Esophagus squamous epithelium (tissue), 4 donors: ENCODE measurements at regions not wholly inside any gene's neighbourhood (a gene's known extent, or its start where the extent isn't known, plus 50 kb on each side); places are given as distances from the start of the nearest gene placed in this dataset.

Experiments used
- CTCF ChIP-seq, 6 experiments: fragments of 450-650 bp in 4 of 6; fragments of 200-600 bp in 2 of 6; sonication (generic) in 2 of 6; IDR thresholded peaks; one replicate each; pipeline ENCODE4 v1.5.1; 2016 to 2019; ENCODE audit warnings: antibody characterized with exemption in 6 of 6, mild to moderate bottlenecking in 4 of 6, moderate library complexity in 4 of 6
- POLR2A ChIP-seq, 4 donors: fragments of 450-650 bp; IDR thresholded peaks; one replicate each; pipeline ENCODE4 v1.6.1; 2017; ENCODE audit warnings: antibody characterized with exemption in 4 of 4, mild to moderate bottlenecking in 4 of 4, moderate library complexity in 3 of 4

GRCh38 chr16:73775841-73776388, 520.7 kb upstream of the PSMD7 start:
- TF ChIP-seq CTCF (IDR thresholded peaks at IDR 0.05), result no peak
- no peak for TF ChIP-seq POLR2A (IDR thresholded peaks at IDR 0.05)
